ENCODE measurements at regions not wholly inside any gene's neighbourhood (a gene's known extent, or its start where the extent isn't known, plus 50 kb on each side); places are given as distances from the start of the nearest gene placed in this dataset.

- no peak for TF ChIP-seq THAP8 (CRISPR knock-in tag; IDR thresholded peaks at IDR 0.05; ENCODE audit: borderline replicate concordance)
- no peak for TF ChIP-seq TMF1 (CRISPR knock-in tag; IDR thresholded peaks at IDR 0.05; ENCODE audit: low read depth)
- TF ChIP-seq UBTF (CRISPR knock-in tag; IDR thresholded peaks at IDR 0.05), result no peak
Observed at GRCh38 chr2:236882930-236883329, 202.8 kb upstream of the COPS8 start (continued).

GRCh38 chr2:236883819-236884218, 201.9 kb upstream of the COPS8 start:
- Histone ChIP-seq H3K79me2 (ENCODE audit: insufficient read depth, low read length) (no peaks in the 10 kb centered on the region), H3K9ac (ENCODE audit: insufficient read depth, low read depth, low read length) (no peak overlapping the region), H3K4me1 (ENCODE audit: insufficient read depth, low read length) (no peaks in the 10 kb centered on the region), H3K4me2 (ENCODE audit: low read depth, low read length) (no peak overlapping the region), H4K20me1 (ENCODE audit: insufficient read depth, low read length) (no peaks in the 10 kb centered on the region), H3K4me3 (replicated peaks in 1 of 3; ENCODE audit: insufficient read depth in 1 of 3, low read depth in 2 of 3, low read length in 3 of 3) (no peak overlapping the region), H3K36me3 (replicated peaks in 1 of 2; ENCODE audit: control insufficient read depth in 1 of 2, insufficient read depth in 2 of 2, low read length in 2 of 2) (no peaks in the 10 kb centered on the region), H3K27ac (ENCODE audit: extremely low read length, insufficient read depth, low read length) (no peak overlapping the region), H2AFZ (ENCODE audit: low read length) (no peak overlapping the region), H3K9me3 (ENCODE audit: low read length) (no peaks in the 10 kb centered on the region), H3K27me3 (ENCODE audit: control insufficient read depth in 1 of 2, insufficient read depth in 2 of 2, low read length in 2 of 2) (peaks cover 2 to 11% of the 10 kb centered on the region in 2 experiments; a peak in 2 of 5 replicates)
- no peak for DNase-seq (ENCODE audit: low spot score)
- in situ Hi-C loops (cut with HindIII; ENCODE audit: extremely low pct_ligation_motif_present, low pct_unique_long_range_greater_than_20kb) (no loop called here), intact Hi-C loops (cut with micrococcal nuclease; ENCODE audit: unreplicated experiment) (no loop called here)
- no peak for ATAC-seq
- BruUV-seq (replicated peaks), result no TSS peak
- ChIA-PET POLR2A (no interaction called here), CTCF (ENCODE audit: low intra/inter-chr PET ratio, low total read pairs) (no interaction called here)
- no peak for TF ChIP-seq ZNF501 (CRISPR knock-in tag; IDR thresholded peaks at IDR 0.05)
- no peak for TF ChIP-seq RARA (CRISPR knock-in tag; IDR thresholded peaks at IDR 0.05)
- TF ChIP-seq DPF2 (CRISPR knock-in tag; IDR thresholded peaks at IDR 0.05; ENCODE audit: borderline replicate concordance, low read depth), result no peak
- 13% methylated on average over 1 of the region's 1 CpG for whole genome bisulfite sequencing (ENCODE audit: low lambda C conversion rate)
- FAIRE-seq, result no peak

All from HepG2 (cell line).